Skin of body (tissue), 1 donor: ENCODE measurements at regions not wholly inside any gene's neighbourhood (a gene's known extent, or its start where the extent isn't known, plus 50 kb on each side); places are given as distances from the start of the nearest gene placed in this dataset.
"Not testable (repeated sequence)": the region's sequence is repeated elsewhere in the genome, so short reads cannot be mapped to it uniquely, and the experiment has no call there.

Experiments
- DNase-seq: peaks from one replicate; lab custom pipeline; 2025; lab: John Stamatoyannopoulos, UW

DNA sequence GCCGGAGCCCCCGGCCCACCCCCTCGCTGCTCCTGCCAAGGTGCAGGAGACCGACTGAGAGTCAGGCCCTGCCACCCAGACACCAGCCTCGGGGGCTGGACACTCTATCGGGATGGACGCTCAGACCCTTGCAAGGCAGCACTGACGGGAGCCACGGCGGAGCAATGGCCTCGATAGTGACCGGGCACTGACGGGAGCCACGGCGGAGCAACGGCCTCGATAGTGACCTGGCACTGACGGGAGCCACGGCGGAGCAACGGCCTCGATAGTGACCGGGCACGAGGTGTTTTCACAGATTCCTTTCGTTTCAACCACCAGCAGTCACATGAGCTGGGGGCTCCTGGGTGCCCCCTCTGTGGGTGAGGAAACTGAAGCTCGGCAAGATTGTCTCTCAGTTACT lies 123.6 kb upstream of the PPP1R26 start:
- no peak for DNase-seq

DNA sequence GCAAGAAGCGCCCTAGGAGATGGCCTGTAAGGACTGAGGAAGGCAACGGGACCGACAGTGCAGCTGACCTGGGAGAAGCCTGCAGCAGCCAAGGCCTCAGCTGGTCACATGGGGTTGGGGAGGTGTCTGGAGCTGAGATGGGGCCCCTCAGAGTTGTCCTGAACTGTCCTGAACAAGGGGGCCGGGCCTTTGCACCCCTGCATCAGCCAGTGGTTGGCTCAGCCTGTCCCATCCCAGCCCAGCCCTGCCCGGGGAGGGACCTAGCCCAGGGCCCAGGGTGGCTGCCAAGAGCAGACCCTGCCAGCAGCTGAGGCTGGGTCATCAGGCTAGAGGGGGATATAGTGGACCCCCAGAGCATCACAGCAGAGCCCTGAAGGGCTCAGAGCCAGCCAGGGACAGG lies 122.8 kb upstream of the PPP1R26 start:
- no peak for DNase-seq

DNA sequence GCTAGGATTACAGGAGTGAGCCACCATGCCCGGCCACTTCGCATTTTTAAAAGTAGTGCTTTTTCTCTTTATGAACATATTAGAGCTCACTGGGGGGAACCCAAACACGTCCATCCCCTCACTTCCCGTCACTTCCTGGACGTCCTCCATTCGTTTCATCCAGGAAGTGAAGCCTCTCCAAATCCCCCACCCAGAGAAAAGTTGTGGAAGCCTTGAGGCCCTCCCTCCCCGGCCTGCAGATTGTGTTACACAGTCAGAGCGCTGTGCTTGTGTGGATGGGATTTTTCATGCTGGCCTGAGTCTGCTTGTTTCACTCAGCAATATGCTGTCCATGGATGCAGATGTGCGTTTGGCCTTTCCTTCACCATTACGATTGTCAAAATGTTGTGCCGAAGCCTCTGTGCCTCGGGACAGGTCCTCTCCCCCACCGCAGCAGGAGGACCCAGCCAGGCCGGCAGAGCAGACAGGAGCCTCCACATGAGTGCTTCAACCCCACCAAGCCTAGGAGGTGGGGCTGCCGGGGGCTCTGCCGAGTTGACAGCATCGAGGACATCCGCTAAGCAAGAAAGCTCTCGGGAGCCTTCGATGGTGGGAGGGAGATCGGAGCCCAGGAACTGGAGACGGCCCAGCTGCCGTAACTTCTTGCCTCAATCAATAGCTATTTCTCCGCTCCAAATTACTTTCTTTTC lies 121.6 kb upstream of the PPP1R26 start:
- no peak for DNase-seq

DNA sequence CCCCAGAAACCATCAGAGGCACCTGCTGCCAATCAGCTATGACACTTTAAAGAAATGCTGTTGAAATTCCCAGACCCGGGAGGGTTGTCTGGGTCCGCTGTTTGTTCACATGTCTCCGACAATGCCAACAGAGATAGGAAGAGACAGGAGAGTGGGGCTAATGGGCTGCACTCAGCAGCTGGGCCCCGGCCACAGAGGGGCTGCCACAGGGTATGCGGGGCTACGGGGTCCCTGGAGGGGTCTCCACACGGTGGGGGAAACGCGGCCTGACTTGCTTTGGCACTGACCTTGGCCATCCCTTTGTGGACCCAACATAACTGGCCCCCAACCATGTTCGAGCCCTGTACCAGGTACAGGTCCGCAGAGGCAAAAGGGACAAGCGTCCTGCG lies 121.0 kb upstream of the PPP1R26 start:
- no peak for DNase-seq

DNA sequence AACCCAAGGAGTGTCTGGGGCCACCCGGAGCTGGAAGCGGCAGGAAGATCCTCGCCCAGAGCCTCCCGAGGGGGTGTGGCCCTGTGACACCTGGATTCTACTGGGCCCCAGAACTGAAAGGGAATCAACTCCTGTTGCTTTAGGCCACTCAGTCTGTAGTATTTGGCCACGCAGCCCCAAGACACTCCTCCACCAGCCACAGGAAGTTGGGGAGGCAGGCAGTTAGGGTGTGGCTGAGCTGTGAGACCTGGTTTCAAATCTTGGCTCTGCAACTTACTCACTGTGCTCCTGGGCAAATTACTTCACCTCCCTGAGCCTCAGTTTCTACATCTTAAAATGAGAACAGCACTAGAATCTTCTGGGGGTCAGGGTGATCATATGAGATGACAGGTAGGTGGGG lies 119.8 kb upstream of the PPP1R26 start:
- no peak for DNase-seq

DNA sequence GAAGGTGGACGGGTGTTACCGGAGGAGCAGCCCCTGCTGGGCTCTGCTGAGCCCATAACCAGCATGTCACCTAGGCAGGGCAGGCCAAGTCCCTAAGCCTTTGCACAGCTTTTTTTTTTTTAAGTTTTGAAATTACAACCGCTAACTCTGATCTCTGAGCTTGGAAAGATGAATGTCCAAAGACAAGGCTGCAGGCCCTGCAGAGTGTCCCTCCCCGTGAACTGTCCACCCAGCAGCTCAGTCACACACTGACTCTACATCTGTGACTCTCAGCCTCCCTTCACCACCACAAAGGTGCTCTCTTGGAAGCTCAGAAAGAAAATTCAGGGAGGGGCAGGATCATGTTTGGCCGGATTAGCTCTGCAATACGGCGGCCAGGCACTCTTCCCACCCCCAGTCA lies 119.0 kb upstream of the PPP1R26 start:
- DNase-seq: no peak

DNA sequence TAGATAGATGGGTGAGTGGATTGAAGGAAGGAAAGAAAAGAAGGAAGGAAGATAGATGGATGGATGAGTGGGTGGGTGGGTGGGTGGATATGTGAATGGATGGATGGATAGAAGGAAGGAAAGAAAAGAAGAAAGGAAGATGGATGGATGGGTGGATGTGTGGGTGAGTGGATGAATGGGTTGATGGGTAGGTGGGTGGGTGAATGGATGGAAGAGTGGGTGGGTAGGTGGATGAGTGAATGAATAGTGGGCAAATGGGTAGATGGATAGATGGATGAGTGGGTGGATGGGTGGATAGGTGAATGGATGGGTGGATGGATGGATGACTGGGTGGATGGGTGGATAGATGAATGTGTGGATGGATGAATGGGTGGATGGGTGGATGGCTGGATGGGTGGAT lies 117.9 kb upstream of the PPP1R26 start:
- DNase-seq: not testable (repeated sequence)

DNA sequence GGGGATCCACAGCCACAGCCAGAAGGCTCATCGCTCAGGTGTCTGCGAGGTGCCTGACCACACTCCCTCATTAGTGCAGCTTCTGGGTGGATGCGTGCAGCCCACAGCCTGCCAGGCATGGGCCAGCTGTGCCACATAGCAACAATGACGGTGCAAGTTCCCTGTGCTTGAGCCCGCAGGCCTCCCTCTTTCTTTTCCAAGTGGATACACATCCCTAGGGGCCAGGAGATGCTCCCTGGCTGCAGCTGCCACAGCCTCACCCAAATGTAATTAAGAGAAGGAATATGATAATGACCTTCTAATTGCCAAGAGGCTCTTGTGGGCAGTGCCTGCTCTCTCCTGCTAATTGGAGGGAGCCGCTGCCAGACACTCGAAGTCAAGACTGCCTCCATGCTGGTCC lies 116.0 kb upstream of the PPP1R26 start:
- DNase-seq: no peak

DNA sequence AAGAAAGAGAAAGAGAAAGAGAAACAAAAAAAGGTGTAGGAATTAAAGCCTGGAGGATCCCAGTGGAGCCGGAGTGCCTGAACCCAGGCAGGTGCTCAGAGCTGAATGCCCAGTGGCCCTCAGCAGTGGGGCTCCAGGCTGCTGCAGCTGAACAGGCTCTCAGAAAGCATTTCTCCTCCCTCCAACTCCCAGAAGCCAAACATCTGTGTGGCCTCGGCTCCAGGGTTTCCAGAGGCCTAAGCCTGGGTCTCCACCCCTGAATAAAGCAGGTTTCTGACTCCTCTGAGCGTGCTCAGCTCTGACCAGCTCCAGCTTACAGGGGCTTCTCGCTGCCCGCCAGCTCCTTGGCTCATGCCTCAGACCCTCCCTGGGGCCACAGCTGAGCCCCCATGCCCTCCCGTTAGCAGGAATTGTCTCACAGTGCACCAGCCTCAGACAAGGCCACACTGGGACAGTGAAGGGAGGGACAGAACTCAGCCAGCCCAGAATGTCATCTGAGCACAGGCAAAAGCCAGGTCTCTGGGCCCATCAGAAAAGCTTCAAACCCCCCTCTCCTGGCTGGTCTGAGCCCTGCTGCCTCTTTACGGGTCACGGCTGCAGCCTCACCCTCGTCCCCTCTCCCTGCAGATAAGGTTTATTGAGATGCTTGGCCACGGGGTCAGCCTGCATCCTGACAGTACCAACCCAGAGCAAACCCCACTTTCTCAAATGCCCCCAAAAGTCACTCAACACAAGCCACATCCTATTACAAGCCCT lies 114.4 kb upstream of the PPP1R26 start:
- DNase-seq: no peak

DNA sequence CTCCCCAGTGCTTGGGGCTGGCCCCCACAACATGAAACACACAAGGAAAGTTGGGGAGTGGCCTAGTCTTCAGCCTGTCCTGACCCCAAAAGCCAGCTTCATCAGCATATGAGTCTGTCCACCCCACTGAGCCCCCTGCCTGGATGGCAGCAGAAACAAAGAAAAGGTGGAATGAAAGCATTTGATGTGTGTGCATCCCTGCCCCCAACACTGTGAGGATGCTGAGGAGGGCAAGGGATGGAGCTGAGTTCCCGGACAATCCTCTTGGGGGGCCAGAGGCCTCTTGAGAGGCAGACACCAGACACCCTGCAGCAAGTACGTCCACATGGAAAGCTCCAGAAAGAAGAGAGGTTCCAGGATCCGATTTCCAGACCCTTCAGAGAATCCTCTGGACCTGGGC lies 113.5 kb upstream of the PPP1R26 start:
- no peak for DNase-seq

DNA sequence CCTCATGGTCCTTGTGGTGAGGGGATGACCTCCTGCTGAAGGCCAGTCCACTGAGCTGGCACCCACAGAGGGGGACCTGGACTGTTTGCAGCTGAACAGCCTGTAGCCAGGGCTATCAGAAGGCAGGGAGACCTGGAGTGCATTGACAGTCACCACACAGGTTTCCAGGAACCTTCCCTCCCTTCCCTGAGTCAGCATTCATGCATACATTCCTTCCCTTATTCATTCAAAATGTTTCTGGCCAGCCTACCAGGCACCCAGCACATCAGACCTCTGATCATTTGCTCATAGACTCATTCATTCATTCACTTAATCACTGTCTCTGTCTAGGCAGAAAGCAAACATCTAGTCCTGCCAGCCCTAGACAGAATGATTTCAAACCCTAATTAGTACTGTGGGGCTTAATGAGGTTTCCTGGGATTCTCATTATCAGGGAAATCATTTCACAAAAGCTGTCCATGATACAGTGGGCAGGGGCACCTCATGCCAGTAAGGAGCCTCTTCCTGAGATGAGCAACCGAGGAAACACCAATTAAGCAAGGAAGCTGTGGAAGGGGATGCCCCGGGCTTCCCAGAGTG lies 110.1 kb upstream of the PPP1R26 start:
- no peak for DNase-seq

DNA sequence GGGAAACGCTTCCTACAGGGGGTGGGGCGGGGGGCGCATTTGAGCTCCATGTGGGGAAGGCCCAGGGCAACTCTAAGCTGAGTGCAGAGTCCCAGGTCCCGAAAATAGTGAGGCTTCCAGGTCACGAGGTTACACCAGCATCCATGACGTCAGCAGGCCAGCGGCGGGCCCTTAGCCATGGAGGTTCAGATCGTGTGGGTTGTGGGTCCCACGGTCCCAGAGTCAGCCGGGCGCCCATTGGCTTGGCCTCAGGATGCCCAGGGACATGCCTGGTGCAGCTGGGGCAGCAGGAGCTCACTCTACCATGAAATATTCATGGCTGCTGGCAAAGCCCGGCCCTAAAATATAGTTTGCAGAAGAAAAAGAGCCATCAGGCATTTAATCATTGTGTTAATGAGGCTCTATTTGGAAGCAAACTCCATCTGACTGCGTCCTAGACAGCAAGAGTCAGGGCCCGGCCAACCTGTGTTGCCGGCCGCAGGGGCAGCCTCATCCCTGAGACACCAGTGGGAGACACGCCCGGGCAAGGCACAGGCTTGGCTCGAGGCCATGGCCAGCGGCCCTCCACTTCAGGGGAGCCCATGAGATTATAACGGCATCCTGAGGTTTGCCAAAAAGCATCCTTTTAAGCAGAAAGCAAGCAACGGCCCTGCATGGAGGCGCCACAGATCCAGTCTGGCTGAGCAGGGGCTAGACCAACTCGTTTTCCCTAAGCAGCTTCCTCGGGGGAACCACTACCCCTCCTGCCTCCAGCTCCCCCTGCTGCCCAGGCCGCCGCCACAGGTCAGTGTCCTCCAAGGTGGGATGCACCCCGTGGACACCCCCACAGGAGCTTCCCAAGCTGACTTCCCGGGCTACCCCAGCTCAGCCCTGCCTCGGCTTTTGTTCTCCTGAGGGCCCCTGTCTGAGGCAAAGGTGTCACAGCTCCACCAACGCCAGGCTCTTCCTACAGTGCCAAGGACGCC lies 108.9 kb upstream of the PPP1R26 start:
- DNase-seq: no peak

DNA sequence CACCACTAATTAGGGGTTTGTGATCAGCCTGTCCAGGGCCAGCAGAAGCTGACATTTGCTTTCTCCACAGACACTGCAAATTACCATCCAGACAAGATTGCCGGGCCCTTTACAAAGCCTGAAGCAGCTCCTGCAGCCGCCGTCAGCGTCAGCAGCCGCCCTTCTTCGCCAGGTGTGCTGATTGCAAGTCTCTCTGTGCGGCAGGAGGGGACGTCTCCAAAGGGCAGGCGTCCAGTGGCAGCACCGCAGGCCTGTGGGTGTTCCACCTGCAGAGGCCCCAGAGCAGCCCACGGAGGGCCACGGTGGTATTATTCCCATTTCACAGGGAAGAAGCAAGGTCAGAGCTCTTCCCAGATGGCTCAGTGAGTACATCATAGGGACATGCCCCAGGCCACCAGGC lies 108.0 kb upstream of the PPP1R26 start:
- DNase-seq: no peak

DNA sequence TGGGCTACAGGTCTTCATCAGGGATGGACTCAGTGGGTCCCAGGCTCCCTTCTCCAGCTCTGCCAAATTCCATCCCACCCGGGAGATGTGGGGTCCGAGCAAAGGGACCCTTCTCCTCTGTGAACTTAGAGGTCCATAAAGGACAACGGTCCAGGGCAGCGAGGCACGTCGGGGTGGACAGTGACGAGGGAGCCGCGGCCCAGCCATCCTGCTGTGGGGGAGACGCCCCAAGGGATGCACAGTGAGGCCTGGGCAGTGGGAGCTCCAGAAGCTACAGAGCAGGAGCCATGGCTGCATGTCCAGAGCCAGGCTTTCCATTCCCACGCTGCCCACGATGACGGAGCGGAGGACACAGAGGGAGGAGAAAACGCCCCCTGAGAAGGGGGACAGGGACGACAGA lies 107.5 kb upstream of the PPP1R26 start:
- DNase-seq: no peak

DNA sequence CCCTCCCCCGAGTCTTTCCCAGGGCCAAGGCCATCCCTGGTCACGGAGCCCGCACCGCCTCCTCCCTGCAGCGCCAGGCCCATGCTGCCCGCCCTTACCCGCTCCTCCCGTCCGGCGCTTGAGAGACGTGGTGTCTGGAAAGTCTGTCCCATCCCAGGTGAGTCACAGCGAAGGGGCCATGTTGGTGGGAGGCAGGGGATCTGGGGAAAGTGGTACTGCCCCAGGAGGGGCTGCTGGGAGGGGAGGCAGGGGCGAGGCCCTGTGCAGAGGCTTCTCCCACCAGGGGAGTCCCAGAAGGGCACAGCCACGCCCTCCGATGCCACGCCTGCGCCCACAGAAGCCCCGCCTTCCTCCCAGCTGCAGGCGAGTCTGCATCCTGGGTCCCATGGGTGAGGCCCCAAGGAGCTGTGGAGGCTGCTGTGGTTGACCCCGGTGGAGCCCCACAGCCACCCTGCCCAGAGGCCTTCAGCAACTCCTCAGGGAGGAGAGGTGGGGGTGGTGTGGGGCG lies 107.0 kb upstream of the PPP1R26 start:
- DNase-seq: no peak

DNA sequence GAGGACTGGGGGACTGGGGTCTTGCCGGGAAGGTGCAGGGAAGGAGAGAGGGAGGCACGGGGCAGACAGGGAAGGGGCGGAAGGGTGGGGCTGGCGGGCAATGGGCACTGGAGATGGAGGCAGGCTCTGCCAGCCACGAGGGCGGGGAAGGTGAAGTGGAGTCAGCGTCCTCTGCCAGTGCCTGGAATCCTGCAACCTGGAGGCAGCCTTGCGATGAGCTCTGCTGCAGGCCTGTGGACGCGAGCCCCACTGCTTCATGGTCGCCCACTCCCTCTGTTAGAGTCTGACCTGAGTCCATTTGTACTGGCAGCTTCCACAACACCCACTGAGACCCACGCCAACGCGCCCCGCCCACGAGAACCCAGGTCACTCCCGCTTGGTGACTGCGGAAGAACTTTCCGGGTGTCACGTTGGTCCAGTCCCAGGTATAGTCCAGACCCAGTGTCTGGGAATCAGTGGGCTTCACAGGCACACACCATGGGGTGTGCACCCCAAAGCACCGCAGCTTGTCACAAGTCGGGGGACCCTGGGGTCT lies 106.4 kb upstream of the PPP1R26 start:
- no peak for DNase-seq

DNA sequence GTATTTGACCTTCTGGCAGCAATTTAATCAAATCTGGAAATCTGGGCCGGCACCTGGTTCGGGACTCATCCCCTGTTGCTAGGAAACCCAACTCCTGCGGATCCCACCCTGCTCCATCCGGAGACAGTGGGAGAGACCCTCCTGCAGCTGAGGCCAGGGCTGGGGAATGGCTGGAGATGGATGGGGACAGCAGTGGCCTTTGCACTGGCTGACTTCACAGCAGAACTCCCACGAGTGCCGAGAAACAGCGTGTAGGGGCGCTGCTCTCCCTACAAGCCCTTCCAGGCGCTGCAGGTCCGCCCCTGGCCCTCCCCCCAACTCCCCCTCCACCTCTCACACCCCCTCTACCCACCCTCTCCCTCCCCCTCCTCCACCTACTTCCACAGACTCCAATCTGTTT lies 105.8 kb upstream of the PPP1R26 start:
- DNase-seq: no peak

DNA sequence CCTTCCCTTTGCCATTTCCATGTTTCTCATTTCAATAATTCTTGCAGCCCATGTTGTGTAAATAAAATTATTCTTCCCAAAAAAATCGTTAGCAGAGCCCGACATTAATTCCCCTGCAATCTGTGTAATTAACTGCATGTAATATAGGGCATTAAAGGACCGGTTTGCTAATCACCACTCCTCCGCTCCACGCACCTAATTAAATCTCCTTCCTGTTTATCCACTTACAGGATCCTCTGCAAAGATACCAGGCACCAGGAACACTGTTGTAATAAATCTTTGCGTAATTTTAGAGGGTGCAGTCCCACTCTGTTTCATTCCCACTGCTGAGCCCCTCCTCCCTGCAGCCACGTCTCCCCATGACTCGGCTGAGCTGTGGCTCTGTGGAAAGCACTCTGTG lies 105.0 kb upstream of the PPP1R26 start:
- no peak for DNase-seq

DNA sequence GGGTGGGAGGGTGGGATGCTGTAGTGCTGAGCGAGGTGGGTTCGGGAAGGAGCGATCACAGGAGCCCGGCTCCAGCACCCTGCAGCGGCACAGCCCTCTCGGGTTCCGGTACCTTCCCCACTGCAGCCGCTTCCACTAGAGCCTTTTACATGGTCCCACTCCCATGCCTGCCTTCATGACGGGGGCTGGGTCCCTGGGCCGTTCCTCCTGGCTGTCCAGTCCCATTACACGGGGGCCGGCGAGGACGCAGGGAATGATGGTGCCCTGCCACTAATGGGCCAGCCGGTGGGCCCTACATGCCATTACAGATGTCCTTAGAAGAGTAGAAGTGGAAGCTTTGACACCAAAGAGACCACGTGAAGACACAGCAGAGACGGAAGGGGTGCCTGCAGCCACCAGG lies 104.6 kb upstream of the PPP1R26 start:
- DNase-seq: no peak

DNA sequence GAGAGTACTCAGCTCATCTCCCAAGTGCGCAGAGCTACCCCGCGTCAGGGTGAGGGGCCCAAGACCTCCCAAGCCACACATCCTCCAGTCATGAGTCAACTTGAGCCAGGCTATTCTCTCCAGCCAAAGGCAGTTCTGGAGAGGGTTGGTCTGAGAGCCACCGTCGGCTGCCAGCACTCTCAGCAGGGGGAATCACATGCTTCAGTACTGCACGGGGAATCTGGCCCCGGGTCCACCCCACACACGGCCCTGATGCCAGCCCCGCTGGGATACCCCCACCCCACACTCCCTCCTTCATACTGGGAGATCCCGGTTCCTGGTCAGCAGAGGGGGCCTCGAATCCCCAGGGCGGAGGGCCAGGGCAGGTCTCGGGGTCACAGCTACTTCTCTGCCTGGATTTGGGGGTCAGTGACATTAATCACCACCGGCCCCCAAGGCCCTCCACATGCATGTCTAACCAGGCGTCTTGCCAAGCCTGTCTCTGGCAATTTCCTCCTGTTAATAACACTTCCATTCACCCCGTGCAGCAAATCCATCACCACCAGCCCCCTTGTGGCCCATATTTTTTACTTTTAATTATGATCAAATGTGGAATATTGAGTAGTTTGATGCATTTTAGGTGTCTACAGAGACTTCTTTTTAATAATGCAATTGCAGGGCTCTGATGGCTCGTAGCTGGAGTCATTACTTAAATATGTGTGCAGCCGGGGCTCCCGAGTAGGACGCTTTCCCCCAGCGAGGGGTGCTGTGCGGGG lies 102.9 kb upstream of the PPP1R26 start:
- no peak for DNase-seq

DNA sequence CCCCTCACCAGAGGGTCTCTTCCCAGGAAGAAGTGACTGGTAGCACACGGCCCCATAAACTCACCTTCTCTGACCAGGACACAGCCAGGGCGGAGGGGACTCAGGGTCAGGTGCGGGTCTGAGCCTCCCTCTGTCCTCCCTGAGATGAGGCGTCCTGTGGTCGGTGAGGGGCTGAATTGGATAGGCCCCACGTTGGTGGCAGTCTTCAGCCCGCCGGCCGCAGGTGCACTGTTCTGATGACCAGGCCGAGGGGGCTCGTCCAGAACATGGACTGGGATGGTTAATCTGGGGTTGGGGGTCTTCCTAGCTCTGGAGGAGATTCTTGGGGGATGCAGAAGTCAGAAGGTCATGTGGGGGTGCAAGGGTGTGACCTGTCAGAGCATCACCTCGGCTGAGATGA lies 102.2 kb upstream of the PPP1R26 start:
- no peak for DNase-seq
